Neural cell (in vitro differentiated cells): ENCODE measurements at regions not wholly inside any gene's neighbourhood (a gene's known extent, or its start where the extent isn't known, plus 50 kb on each side); places are given as distances from the start of the nearest gene placed in this dataset.

Source experiments
- H2AFZ ChIP-seq: fragments of 200-600, 300-800 bp; sonication (generic), shearing (Covaris generic); 2 replicates; pipeline ENCODE4 v1.6.0; 2014; ENCODE audit warnings: low read depth, mild to moderate bottlenecking, antibody characterized with exemption, low read length, moderate library complexity
- H3F3A ChIP-seq: fragments of 200-600 bp; shearing (Covaris generic); 2 replicates; pipeline ENCODE4 v1.6.1; 2016; ENCODE audit warnings: mild to moderate bottlenecking, moderate library complexity, mixed read lengths, antibody characterized with exemption, low read length; ENCODE audit not compliant: insufficient read depth, poor library complexity, severe bottlenecking
- H3K27ac ChIP-seq: fragments of 200-600, 300-800 bp; sonication (generic), shearing (Covaris generic); 2 replicates; pipeline ENCODE4 v1.5.1; 2014; ENCODE audit warnings: mild to moderate bottlenecking, low read length, moderate library complexity
- H3K27me3 ChIP-seq: fragments of 300-800, 200-600 bp; sonication (generic), shearing (Covaris generic); 2 replicates; pipeline ENCODE4 v1.6.0; 2014; ENCODE audit warnings: mild to moderate bottlenecking, low read depth, low read length, moderate library complexity; ENCODE audit not compliant: insufficient read depth
- H3K36me3 ChIP-seq: fragments of 300-800, 200-600 bp; sonication (generic), shearing (Covaris generic); 2 replicates; pipeline ENCODE4 v1.5.1; 2014; ENCODE audit warnings: mild to moderate bottlenecking, antibody characterized with exemption, low read length, moderate library complexity; ENCODE audit not compliant: insufficient read depth
- H3K4me2 ChIP-seq: fragments of 300-800, 200-600 bp; sonication (generic), shearing (Covaris generic); 2 replicates; pipeline ENCODE4 v1.6.0; 2014; ENCODE audit warnings: mild to moderate bottlenecking, low read length
- H3K4me3 ChIP-seq: fragments of 300-800, 200-600 bp; sonication (generic), shearing (Covaris generic); 2 replicates; pipeline ENCODE4 v1.5.1; 2014; ENCODE audit warnings: mild to moderate bottlenecking, low read length, moderate library complexity
- H3K79me2 ChIP-seq: fragments of 200-600 bp; shearing (Covaris generic); replicated peaks from 2 replicates; pipeline ENCODE4 v1.6.0; 2014; ENCODE audit warnings: mild to moderate bottlenecking, low read length, moderate library complexity; ENCODE audit not compliant: insufficient read depth
- H3K9ac ChIP-seq: fragments of 300-800, 200-600 bp; sonication (generic), shearing (Covaris generic); 2 replicates; pipeline ENCODE4 v1.6.1; 2016; ENCODE audit warnings: mild to moderate bottlenecking, low read length, mixed read lengths
- H3K9me2 ChIP-seq: fragments of 200-600 bp; shearing (Covaris generic); 2 replicates; pipeline ENCODE4 v1.6.1; 2016; ENCODE audit warnings: mild to moderate bottlenecking, low read length, mixed read lengths; ENCODE audit not compliant: insufficient read depth
- H3K9me3 ChIP-seq: fragments of 200-600, 300-800 bp; sonication (generic), shearing (Covaris generic); 2 replicates; pipeline ENCODE4 v1.6.1; 2016; ENCODE audit warnings: mild to moderate bottlenecking, mixed run types, low read length, moderate library complexity, mixed read lengths
- H4K20me1 ChIP-seq: fragments of 200-600 bp; shearing (Covaris generic); 2 replicates; pipeline ENCODE4 v1.6.1; 2016; ENCODE audit warnings: mild to moderate bottlenecking, mixed run types; ENCODE audit not compliant: insufficient read depth
- CTCF ChIP-seq: fragments of 450-650 bp; IDR thresholded peaks from 2 replicates; pipeline ENCODE4 v1.5.1; 2014; ENCODE audit warnings: antibody characterized with exemption, mild to moderate bottlenecking, moderate library complexity; ENCODE audit not compliant: poor library complexity, severe bottlenecking
- EP300 ChIP-seq: fragments of 450-650 bp; conservative IDR thresholded peaks from 2 replicates; pipeline ENCODE4 v1.6.1; 2014; ENCODE audit warnings: antibody characterized with exemption, mild to moderate bottlenecking, moderate library complexity; ENCODE audit not compliant: poor library complexity, severe bottlenecking
- EZH2 ChIP-seq: fragments of 200-600, 300-800 bp; shearing (Covaris generic), sonication (generic); IDR thresholded peaks from 2 replicates; pipeline ENCODE4 v1.6.1; 2014; ENCODE audit warnings: antibody characterized with exemption, low read length, borderline replicate concordance, mild to moderate bottlenecking; ENCODE audit not compliant: insufficient read depth, poor library complexity, severe bottlenecking
- MXI1 ChIP-seq: fragments of 450-650 bp; conservative IDR thresholded peaks from 2 replicates; pipeline ENCODE4 v1.6.1; 2014; ENCODE audit warnings: antibody characterized with exemption, mild to moderate bottlenecking; ENCODE audit not compliant: poor library complexity, severe bottlenecking
- POLR2AphosphoS5 ChIP-seq: IDR thresholded peaks from 2 replicates; pipeline ENCODE4 v1.6.1; 2012
- RAD21 ChIP-seq: fragments of 450-650 bp; conservative IDR thresholded peaks from 2 replicates; pipeline ENCODE4 v1.6.1; 2014; ENCODE audit warnings: antibody characterized with exemption, mild to moderate bottlenecking, moderate library complexity
- REST ChIP-seq: IDR thresholded peaks from 2 replicates; pipeline ENCODE4 v1.6.1; 2012; ENCODE audit warnings: borderline replicate concordance
- SMC3 ChIP-seq: fragments of 450-650 bp; conservative IDR thresholded peaks from 2 replicates; pipeline ENCODE4 v1.6.1; 2014; ENCODE audit warnings: antibody characterized with exemption, mild to moderate bottlenecking, moderate library complexity; ENCODE audit not compliant: poor library complexity
- TAF1 ChIP-seq: IDR thresholded peaks from 2 replicates; pipeline ENCODE4 v1.6.1; 2012; ENCODE audit warnings: low read depth

GRCh38 chr6:149217466-149217888, 100.0 kb upstream of the TAB2 start:
- Histone ChIP-seq H3K79me2 (no peaks in the 10 kb centered on the region), H3K9ac (no peak overlapping the region), H3K9me2 (no peaks in the 10 kb centered on the region), H3K27me3 (no peaks in the 10 kb centered on the region), H3K27ac (no peak overlapping the region), H3F3A (no peaks in the 10 kb centered on the region), H4K20me1 (no peaks in the 10 kb centered on the region), H3K4me2 (no peak overlapping the region), H3K9me3 (no peaks in the 10 kb centered on the region), H3K36me3 (no peaks in the 10 kb centered on the region), H2AFZ (no peak overlapping the region), H3K4me3 (no peak overlapping the region)
- TF ChIP-seq POLR2AphosphoS5 (no peak), MXI1 (no peak), REST (no peak), SMC3 (no peak), EZH2 (no peak), EP300 (no peak), RAD21 (no peak), TAF1 (no peak), CTCF (no peak)

- Histone ChIP-seq H3F3A (no peaks in the 10 kb centered on the region), H2AFZ (no peak overlapping the region), H3K9ac (no peak overlapping the region), H3K9me3 (no peaks in the 10 kb centered on the region), H3K79me2 (no peaks in the 10 kb centered on the region), H4K20me1 (no peaks in the 10 kb centered on the region), H3K27ac (no peak overlapping the region), H3K9me2 (no peaks in the 10 kb centered on the region), H3K4me2 (no peak overlapping the region), H3K36me3 (no peaks in the 10 kb centered on the region), H3K4me3 (no peak overlapping the region), H3K27me3 (no peaks in the 10 kb centered on the region)
- TF ChIP-seq EP300: no peak
These were observed 99.0 kb upstream of the TAB2 start for GRCh38 chr6:149218471-149218870.

GRCh38 chr6:149218915-149219314, 98.6 kb upstream of the TAB2 start:
- H3F3A ChIP-seq: no peaks in the 10 kb centered on the region
- H4K20me1 ChIP-seq: no peaks in the 10 kb centered on the region
- no peaks in the 10 kb centered on the region for H3K9me3 ChIP-seq
- H2AFZ ChIP-seq: no peak overlapping the region
- no peaks in the 10 kb centered on the region for H3K9me2 ChIP-seq
- H3K4me3 ChIP-seq: no peak overlapping the region
- H3K27ac ChIP-seq: no peak overlapping the region
- H3K4me2 ChIP-seq: no peak overlapping the region
- no peaks in the 10 kb centered on the region for H3K79me2 ChIP-seq
- no peak overlapping the region for H3K9ac ChIP-seq
- TF ChIP-seq EP300 (no peak), REST (no peak), MXI1 (no peak), EZH2 (no peak), SMC3 (no peak), RAD21 (no peak), POLR2AphosphoS5 (no peak), TAF1 (no peak), CTCF (no peak)
- H3K27me3 ChIP-seq: no peaks in the 10 kb centered on the region
- H3K36me3 ChIP-seq: no peaks in the 10 kb centered on the region
